H1 (cell line): ENCODE measurements at regions not wholly inside any gene's neighbourhood (a gene's known extent, or its start where the extent isn't known, plus 50 kb on each side); places are given as distances from the start of the nearest gene placed in this dataset.

Experiments
- CTCF ChIA-PET: fragments of 300-600 bp; sonication (Branson Sonifier 250); formaldehyde crosslinking; loops from one replicate; lab custom pipeline; 2021; ENCODE audit not compliant: partially characterized antibody; lab: Charles Lee
- POLR2A ChIA-PET: fragments of 300-600 bp; sonication (Branson Sonifier 250); formaldehyde crosslinking; loops from one replicate; lab custom pipeline; 2021; ENCODE audit warnings: inconsistent platforms; ENCODE audit not compliant: partially characterized antibody; lab: Charles Lee
- DNase-seq, 2 experiments: peaks; one replicate each; pipeline versions ENCODE4 v3.0.0 to v3.0.0-alpha.2; 2010 to 2022; ENCODE audit warnings: low spot score in 2 of 2, low read depth in 1 of 2, mixed read lengths in 1 of 2
- FAIRE-seq: peaks from 2 replicates; lab custom pipeline; 2011; peaks lifted over from hg19 to GRCh38; lab: Jason Lieb, UNC
- H2AFZ ChIP-seq: 2 replicates; pipeline ENCODE4 v1.8.1; 2012; ENCODE audit warnings: low read length, inconsistent platforms
- H2AK5ac ChIP-seq: 2 replicates; pipeline ENCODE4 v1.6.1; 2013; ENCODE audit warnings: low read depth, low read length
- H2BK120ac ChIP-seq: replicated peaks from 2 replicates; pipeline ENCODE3; 2013; ENCODE audit warnings: low read depth, low read length, inconsistent platforms
- H2BK12ac ChIP-seq: 2 replicates; pipeline ENCODE4 v1.6.1; 2013; ENCODE audit warnings: low read depth, low read length
- H2BK15ac ChIP-seq: 2 replicates; pipeline ENCODE4 v1.6.1; 2013; ENCODE audit warnings: low read length
- H2BK20ac ChIP-seq: 2 replicates; pipeline ENCODE4 v1.6.1; 2013; ENCODE audit warnings: low read length
- H2BK5ac ChIP-seq: 2 replicates; pipeline ENCODE4 v1.6.1; 2013; ENCODE audit warnings: low read depth, low read length
- H3K14ac ChIP-seq: 2 replicates; pipeline ENCODE4 v1.6.1; 2013; ENCODE audit warnings: inconsistent platforms; ENCODE audit not compliant: insufficient read length
- H3K18ac ChIP-seq: 2 replicates; pipeline ENCODE4 v1.6.1; 2013; ENCODE audit warnings: low read length; ENCODE audit errors: extremely low read depth
- H3K23ac ChIP-seq: 2 replicates; pipeline ENCODE4 v1.6.1; 2013; ENCODE audit warnings: inconsistent platforms; ENCODE audit not compliant: insufficient read length
- H3K23me2 ChIP-seq: 2 replicates; pipeline ENCODE4 v1.6.1; 2013; ENCODE audit warnings: low read depth, low read length
- H3K27ac ChIP-seq: 2 replicates; pipeline ENCODE4 v1.6.1; 2011; ENCODE audit warnings: low read depth, low read length, inconsistent platforms
- H3K27me3 ChIP-seq, 4 experiments: replicated peaks in 1 of 4; 1 replicate in 1 of 4; 2 replicates in 3 of 4; pipeline versions ENCODE4 v1.6.1 to v1.8.1; 2011 to 2013; ENCODE audit warnings: low read length in 3 of 4, mild to moderate bottlenecking in 3 of 4, inconsistent platforms in 2 of 4, mixed read lengths in 2 of 4, moderate library complexity in 1 of 4; ENCODE audit not compliant: control insufficient read depth in 3 of 4, insufficient read depth in 3 of 4; ENCODE audit errors: extremely low read depth in 1 of 4
- H3K36me3 ChIP-seq, 4 experiments: 2 replicates each; pipeline versions ENCODE4 v1.6.1 to v1.8.1; 2011 to 2013; ENCODE audit warnings: mild to moderate bottlenecking in 4 of 4, low read length in 3 of 4, moderate library complexity in 2 of 4, control low read depth in 1 of 4, inconsistent platforms in 1 of 4; ENCODE audit not compliant: insufficient read depth in 4 of 4, control insufficient read depth in 2 of 4
- H3K4ac ChIP-seq: replicated peaks from 2 replicates; pipeline ENCODE3; 2013; ENCODE audit warnings: low read length, low read depth, mixed read lengths, inconsistent platforms; ENCODE audit not compliant: insufficient read length
- H3K4me1 ChIP-seq, 4 experiments: replicated peaks in 1 of 4; 1 replicate in 1 of 4; 2 replicates in 3 of 4; pipeline versions ENCODE4 v1.6.1 to v1.8.1; 2011 to 2013; ENCODE audit warnings: low read length in 3 of 4, inconsistent platforms in 2 of 4, mixed read lengths in 1 of 4; ENCODE audit not compliant: insufficient read depth in 4 of 4, control insufficient read depth in 3 of 4
- H3K4me2 ChIP-seq, 2 experiments: 2 replicates each; pipeline versions ENCODE4 v1.6.1 to v1.8.1; 2011 to 2013; ENCODE audit warnings: low read depth in 2 of 2, low read length in 2 of 2, control low read depth in 1 of 2, inconsistent platforms in 1 of 2, mild to moderate bottlenecking in 1 of 2; ENCODE audit not compliant: insufficient read depth in 1 of 2
- H3K4me3 ChIP-seq, 4 experiments: fragments of 200-600, 300-600 bp in 1 of 4; sonication (generic), shearing (Covaris generic), sonication (Bioruptor Twin) in 1 of 4; 2 replicates each; pipeline versions ENCODE4 v1.5.1 to v1.8.1; 2011 to 2016; ENCODE audit warnings: low read length in 4 of 4, low read depth in 3 of 4, control low read depth in 2 of 4, inconsistent platforms in 2 of 4, mild to moderate bottlenecking in 2 of 4, mixed read lengths in 1 of 4, moderate library complexity in 1 of 4; ENCODE audit not compliant: insufficient read depth in 2 of 4; ENCODE audit errors: extremely low read depth in 1 of 4
- H3K56ac ChIP-seq: replicated peaks from 2 replicates; pipeline ENCODE3; 2013; ENCODE audit warnings: low read depth, mild to moderate bottlenecking, mixed read lengths, low read length, inconsistent platforms; ENCODE audit not compliant: insufficient read length
- H3K79me1 ChIP-seq: 2 replicates; pipeline ENCODE4 v1.6.1; 2013; ENCODE audit warnings: low read depth, low read length, control low read depth
- H3K79me2 ChIP-seq, 2 experiments: 2 replicates each; pipeline versions ENCODE4 v1.6.1 to v1.8.1; 2012 to 2013; ENCODE audit warnings: low read length in 2 of 2, mild to moderate bottlenecking in 2 of 2, inconsistent platforms in 1 of 2; ENCODE audit not compliant: insufficient read depth in 2 of 2, control insufficient read depth in 1 of 2
- H3K9ac ChIP-seq, 4 experiments: replicated peaks in 1 of 4; 1 replicate in 1 of 4; 2 replicates in 3 of 4; pipeline versions ENCODE4 v1.6.1 to v1.8.1; 2011 to 2013; ENCODE audit warnings: low read depth in 3 of 4, low read length in 3 of 4, control low read depth in 2 of 4, mild to moderate bottlenecking in 2 of 4, moderate library complexity in 2 of 4, inconsistent platforms in 1 of 4; ENCODE audit errors: extremely low read depth in 1 of 4
- H3K9me3 ChIP-seq, 2 experiments: 2 replicates each; pipeline versions ENCODE4 v1.6.1 to v1.8.1; 2012 to 2013; ENCODE audit warnings: mild to moderate bottlenecking in 2 of 2, moderate library complexity in 2 of 2, control low read depth in 1 of 2, inconsistent platforms in 1 of 2, low read depth in 1 of 2, low read length in 1 of 2, mixed read lengths in 1 of 2; ENCODE audit not compliant: insufficient read depth in 2 of 2
- H4K20me1 ChIP-seq, 2 experiments: replicated peaks in 1 of 2; 2 replicates each; pipeline versions ENCODE3 to v1.8.1; 2011 to 2013; ENCODE audit warnings: inconsistent platforms in 2 of 2, low read length in 2 of 2, mild to moderate bottlenecking in 1 of 2; ENCODE audit not compliant: insufficient read depth in 2 of 2, control insufficient read depth in 1 of 2
- H4K5ac ChIP-seq: 2 replicates; pipeline ENCODE4 v1.6.1; 2013; ENCODE audit warnings: low read length, low read depth, mixed read lengths, inconsistent platforms; ENCODE audit not compliant: insufficient read length
- H4K8ac ChIP-seq: 2 replicates; pipeline ENCODE4 v1.8.0; 2013; ENCODE audit warnings: mild to moderate bottlenecking, moderate library complexity, low read length, inconsistent platforms; ENCODE audit not compliant: insufficient read depth; ENCODE audit errors: extremely low read depth
- H4K91ac ChIP-seq: replicated peaks from 2 replicates; pipeline ENCODE3; 2013; ENCODE audit warnings: low read length, mixed read lengths, inconsistent platforms; ENCODE audit not compliant: insufficient read length
- CBX8 ChIP-seq: fragments of 300-800, 300-1000 bp; sonication (generic); IDR thresholded peaks from 2 replicates; pipeline ENCODE4 v1.7.1; 2016; ENCODE audit warnings: low read depth, low read length, borderline replicate concordance
- CHD1 ChIP-seq: IDR thresholded peaks from 2 replicates; pipeline ENCODE4 v1.6.1; 2012; ENCODE audit warnings: low read depth, low read length, improper control_type of control experiment
- EZH2 ChIP-seq: fragments of 200-600 bp; sonication (generic); IDR thresholded peaks from 2 replicates; pipeline ENCODE4 v1.7.1; 2012; ENCODE audit warnings: low read depth, mild to moderate bottlenecking, moderate library complexity, low read length, inconsistent platforms; ENCODE audit not compliant: severe bottlenecking
- TAF1 ChIP-seq: IDR thresholded peaks from 2 replicates; pipeline ENCODE4 v1.6.1; 2011; ENCODE audit warnings: mild to moderate bottlenecking, low read depth, low read length
- TAF7 ChIP-seq: optimal IDR thresholded peaks from 2 replicates; pipeline ENCODE3; 2011; ENCODE audit warnings: low read depth, mild to moderate bottlenecking, inconsistent platforms, low read length, moderate library complexity, borderline replicate concordance
- TBP ChIP-seq: IDR thresholded peaks from 2 replicates; pipeline ENCODE4 v1.6.1; 2011; ENCODE audit warnings: low read depth, low read length, improper control_type of control experiment
- TCF12 ChIP-seq: IDR thresholded peaks from 2 replicates; pipeline ENCODE4 v1.6.1; 2011; ENCODE audit warnings: low read depth, mild to moderate bottlenecking, low read length
- WGBS, 2 experiments: shearing (Covaris generic) in 1 of 2; methylation state at CpG; one replicate each; pipeline versions ENCODE4 v1.1.6 to v1.1.7; 2013 to 2015; ENCODE audit warnings: low lambda C conversion rate in 2 of 2, mixed read lengths in 2 of 2, inconsistent platforms in 1 of 2, low coverage in 1 of 2, missing lambda C conversion rate in 1 of 2; ENCODE audit not compliant: insufficient replicate concordance in 2 of 2, insufficient coverage in 1 of 2, insufficient read length in 1 of 2; ENCODE audit errors: extremely low coverage in 1 of 2, missing lambda C conversion rate in 1 of 2; 5-methylcytosine and 5-hydroxymethylcytosine counted together

DNA sequence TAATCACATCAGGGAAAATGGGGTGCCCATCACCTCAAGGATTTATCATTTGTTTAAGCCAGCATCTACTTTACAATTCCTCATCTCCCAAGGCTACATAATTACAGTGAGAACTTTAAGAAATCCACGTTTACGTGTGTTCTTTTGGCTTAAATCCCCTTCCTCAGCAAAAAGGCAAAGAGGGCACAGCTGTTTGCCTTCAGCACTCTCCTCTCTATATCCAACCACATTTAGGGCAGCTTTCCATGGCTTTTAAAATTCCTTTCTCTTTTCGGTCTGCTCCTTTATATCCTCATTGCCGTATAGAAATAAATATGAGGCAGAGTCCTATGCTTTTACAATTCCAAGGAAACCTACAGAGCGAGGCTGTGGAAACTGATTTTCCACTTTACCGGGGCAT lies 175.9 kb downstream of the EMP1 start:
- WGBS, 2 experiments, result 79% methylated on average over 6 of the region's 6 CpGs; no CpG with 5 or more reads in 1 of the 2 experiments
- no peak for FAIRE-seq
- Histone ChIP-seq H4K91ac (no peak overlapping the region), H2BK15ac (no peak overlapping the region), H4K8ac (no peak overlapping the region), H3K18ac (no peak overlapping the region), H3K4ac (no peak overlapping the region), H2BK5ac (no peak overlapping the region), H3K9ac (no peak overlapping the region), H3K79me1 (no peaks in the 10 kb centered on the region), H4K20me1 (no peaks in the 10 kb centered on the region), H3K4me3 (no peak overlapping the region), H3K36me3 (no peaks in the 10 kb centered on the region), H3K14ac (no peak overlapping the region), H2BK20ac (no peak overlapping the region), H2BK120ac (no peak overlapping the region), H3K23ac (no peak overlapping the region), H3K4me1 (peaks cover 0 to 2% (median 1%) of the 10 kb centered on the region in 4 experiments; a peak in 2 of 7 replicates), H3K27me3 (no peaks in the 10 kb centered on the region), H3K23me2 (no peaks in the 10 kb centered on the region), H3K79me2 (no peaks in the 10 kb centered on the region), H3K27ac (no peak overlapping the region), H3K56ac (no peak overlapping the region), H2AFZ (no peak overlapping the region), H3K4me2 (no peak overlapping the region), H2BK12ac (no peak overlapping the region), H4K5ac (no peak overlapping the region), H2AK5ac (no peak overlapping the region), H3K9me3 (peaks cover 2 to 5% of the 10 kb centered on the region in 2 experiments; a peak in 3 of 4 replicates)
- DNase-seq, result peak in 1 of 2 experiments; percentile 4
- ChIA-PET CTCF (interaction anchor here (0.7 to 5.5 kb wide), 5 partner anchors 10 to 163 kb away, joined by 3 to 33 read pairs (median 8); no protein-coding TSS in a partner anchor), POLR2A (interaction anchor here (0.8 kb wide), 1 partner anchor 11 kb away, joined by 3 read pairs; no protein-coding TSS in a partner anchor)
- TF ChIP-seq EZH2 (no peak), TAF1 (no peak), TAF7 (no peak), CBX8 (no peak), CHD1 (no peak), TBP (no peak), TCF12 (no peak)
